Endodermal cell (in vitro differentiated cells): ENCODE measurements at regions not wholly inside any gene's neighbourhood (a gene's known extent, or its start where the extent isn't known, plus 50 kb on each side); places are given as distances from the start of the nearest gene placed in this dataset.

ENCODE experiments used
- DNase-seq: peaks from one replicate; pipeline ENCODE4 v3.0.0-alpha.2; 2017
- H3K27ac ChIP-seq: 2 replicates; pipeline ENCODE4 v1.5.1; 2013; ENCODE audit warnings: mild to moderate bottlenecking, low read depth, low read length, moderate library complexity
- H3K27me3 ChIP-seq: 2 replicates; pipeline ENCODE4 v1.6.1; 2013; ENCODE audit warnings: mild to moderate bottlenecking, low read length, moderate library complexity; ENCODE audit not compliant: insufficient read depth, control insufficient read depth, poor library complexity, severe bottlenecking
- H3K36me3 ChIP-seq: 2 replicates; pipeline ENCODE4 v1.7.0; 2013; ENCODE audit warnings: mild to moderate bottlenecking, low read length, moderate library complexity; ENCODE audit not compliant: control insufficient read depth, insufficient read depth
- H3K4me1 ChIP-seq: one replicate; pipeline ENCODE4 v1.7.0; 2013; ENCODE audit warnings: low read length; ENCODE audit not compliant: control insufficient read depth, insufficient read depth
- H3K4me3 ChIP-seq: 2 replicates; pipeline ENCODE4 v1.5.1; 2013; ENCODE audit warnings: mild to moderate bottlenecking, low read length, moderate library complexity
- H3K9ac ChIP-seq: 2 replicates; pipeline ENCODE4 v1.6.1; 2013; ENCODE audit warnings: mild to moderate bottlenecking, low read length, moderate library complexity; ENCODE audit not compliant: poor library complexity, severe bottlenecking; ENCODE audit errors: extremely low read depth
- H3K9me3 ChIP-seq: 2 replicates; pipeline ENCODE4 v1.6.1; 2013; ENCODE audit warnings: mild to moderate bottlenecking, low read length, moderate library complexity; ENCODE audit not compliant: control insufficient read depth
- H3K27ac Mint-ChIP-seq: 2 replicates; pipeline ENCODE4 v1.8.0; 2020; ENCODE audit warnings: mixed read lengths
- H3K27me3 Mint-ChIP-seq: 2 replicates; pipeline ENCODE4 v1.8.0; 2021; ENCODE audit warnings: mild to moderate bottlenecking, mixed read lengths; ENCODE audit not compliant: insufficient read depth
- H3K36me3 Mint-ChIP-seq: 2 replicates; pipeline ENCODE4 v1.8.0; 2020; ENCODE audit warnings: low read depth, mixed read lengths
- H3K4me1 Mint-ChIP-seq: 2 replicates; pipeline ENCODE4 v1.8.0; 2020; ENCODE audit warnings: mixed read lengths
- H3K4me3 Mint-ChIP-seq: 2 replicates; pipeline ENCODE4 v1.8.0; 2020; ENCODE audit warnings: mild to moderate bottlenecking, moderate library complexity, mixed read lengths
- H3K9me3 Mint-ChIP-seq: 2 replicates; pipeline ENCODE4 v1.8.0; 2020; ENCODE audit warnings: mild to moderate bottlenecking, mixed read lengths
- CTCF ChIP-seq: fragments of 200-600 bp; sonication (generic); conservative IDR thresholded peaks from 2 replicates; pipeline ENCODE4 v1.5.0; 2021; ENCODE audit warnings: antibody characterized with exemption, mild to moderate bottlenecking
- WGBS, 2 experiments: methylation state at CpG; one replicate each; pipeline versions ENCODE4 v1.1.5 to v1.1.7; 2013; ENCODE audit warnings: missing lambda C conversion rate in 2 of 2, mixed read lengths in 1 of 2; ENCODE audit not compliant: insufficient coverage in 1 of 2, insufficient read length in 1 of 2; 5-methylcytosine and 5-hydroxymethylcytosine counted together

GRCh38 chr13:64917566-64917965, 2312.6 kb downstream of the PCDH9 start:
- H3K36me3 ChIP-seq: no peaks in the 10 kb centered on the region
- no peak overlapping the region for H3K4me3 ChIP-seq
- Mint-ChIP-seq H3K27me3 (no peaks in the 10 kb centered on the region), H3K27ac (no peak overlapping the region), H3K4me3 (no peak overlapping the region), H3K36me3 (no peaks in the 10 kb centered on the region), H3K4me1 (no peaks in the 10 kb centered on the region), H3K9me3 (peaks cover 10% of the 10 kb centered on the region)
- no peak overlapping the region for H3K9ac ChIP-seq
- no peak for DNase-seq
- no peaks in the 10 kb centered on the region for H3K27me3 ChIP-seq
- TF ChIP-seq CTCF: no peak
- H3K4me1 ChIP-seq: no peaks in the 10 kb centered on the region
- H3K9me3 ChIP-seq: no peaks in the 10 kb centered on the region
- H3K27ac ChIP-seq: no peak overlapping the region

- Mint-ChIP-seq H3K27me3 (no peaks in the 10 kb centered on the region), H3K9me3 (peaks cover 10% of the 10 kb centered on the region), H3K4me3 (no peak overlapping the region), H3K4me1 (no peaks in the 10 kb centered on the region), H3K27ac (no peak overlapping the region), H3K36me3 (no peaks in the 10 kb centered on the region)
- no peaks in the 10 kb centered on the region for H3K36me3 ChIP-seq
- H3K4me1 ChIP-seq: no peaks in the 10 kb centered on the region
- no peak for DNase-seq
- no peak overlapping the region for H3K9ac ChIP-seq
- H3K27me3 ChIP-seq: no peaks in the 10 kb centered on the region
- no peak overlapping the region for H3K4me3 ChIP-seq
- no peaks in the 10 kb centered on the region for H3K9me3 ChIP-seq
- no peak for TF ChIP-seq CTCF
- no peak overlapping the region for H3K27ac ChIP-seq
- 83 to 86% methylated on average over 1 of the region's 2 CpGs for WGBS, 2 experiments
Observed at GRCh38 chr13:64912141-64912540, 2318.0 kb downstream of the PCDH9 start.

GRCh38 chr13:64910096-64910495, 2320.0 kb downstream of the PCDH9 start:
- Mint-ChIP-seq H3K27ac (no peak overlapping the region), H3K4me3 (no peak overlapping the region), H3K36me3 (no peaks in the 10 kb centered on the region), H3K27me3 (no peaks in the 10 kb centered on the region), H3K4me1 (no peaks in the 10 kb centered on the region), H3K9me3 (peaks cover 10% of the 10 kb centered on the region)
- no peak overlapping the region for H3K27ac ChIP-seq
- no peak overlapping the region for H3K4me3 ChIP-seq
- no peak for DNase-seq
- 86% methylated on average over 1 of the region's 1 CpG; no CpG with 5 or more reads in 1 of the 2 experiments for WGBS, 2 experiments
- H3K27me3 ChIP-seq: no peaks in the 10 kb centered on the region
- H3K4me1 ChIP-seq: no peaks in the 10 kb centered on the region
- H3K36me3 ChIP-seq: no peaks in the 10 kb centered on the region
- H3K9ac ChIP-seq: no peak overlapping the region
- no peaks in the 10 kb centered on the region for H3K9me3 ChIP-seq
- no peak for TF ChIP-seq CTCF
